ENCODE measurements at regions not wholly inside any gene's neighbourhood (a gene's known extent, or its start where the extent isn't known, plus 50 kb on each side); places are given as distances from the start of the nearest gene placed in this dataset.
"Not testable (repeated sequence)": the region's sequence is repeated elsewhere in the genome, so short reads cannot be mapped to it uniquely, and the experiment has no call there.

- no peak for DNase-seq
Measured at GRCh38 chr4:132384709-132385108, 764.4 kb upstream of the PCDH10 start.

DNA sequence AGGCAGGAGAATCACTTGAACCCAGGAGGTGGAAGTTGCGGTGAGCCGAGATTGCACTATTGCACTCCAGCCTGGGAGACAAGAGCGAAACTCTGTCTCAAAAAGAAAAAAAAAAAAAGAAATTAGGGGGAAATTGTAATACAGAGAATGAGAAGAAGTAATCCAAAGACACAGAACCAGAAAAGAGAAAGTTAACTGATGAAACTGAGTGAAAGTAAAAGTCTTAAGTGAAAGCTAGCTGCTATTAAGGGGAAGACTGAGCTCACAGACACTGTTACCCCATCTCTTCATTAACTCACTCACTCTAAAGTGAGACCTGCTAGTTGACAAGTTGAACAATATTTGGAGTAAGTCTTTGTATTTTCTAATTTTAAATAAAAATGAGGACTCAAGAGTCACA, 763.0 kb upstream of the PCDH10 start:
- no peak for DNase-seq

GRCh38 chr4:132387060-132387459, 762.0 kb upstream of the PCDH10 start:
- no peak for DNase-seq

- no peak for DNase-seq
Measured at GRCh38 chr4:132395561-132395960, 753.5 kb upstream of the PCDH10 start.

DNA sequence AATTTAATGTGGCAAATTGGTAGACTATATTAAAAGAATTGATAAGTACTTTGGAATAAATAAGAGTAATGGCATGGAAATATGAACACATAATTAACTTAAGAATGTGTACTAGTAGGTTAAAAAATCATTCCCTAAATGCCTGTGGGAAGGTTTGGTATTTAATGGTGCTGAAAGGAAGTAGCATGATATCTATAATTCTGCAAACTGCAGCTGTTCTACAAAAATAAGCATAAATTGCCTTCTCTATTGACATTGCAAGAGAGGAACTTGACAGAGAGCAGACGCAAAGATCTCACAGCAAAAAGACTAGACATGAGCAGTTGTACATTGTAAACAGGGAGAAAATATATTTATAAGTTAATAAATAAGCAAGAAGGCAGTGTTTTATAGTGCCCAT, 752.5 kb upstream of the PCDH10 start:
- no peak for DNase-seq

DNA sequence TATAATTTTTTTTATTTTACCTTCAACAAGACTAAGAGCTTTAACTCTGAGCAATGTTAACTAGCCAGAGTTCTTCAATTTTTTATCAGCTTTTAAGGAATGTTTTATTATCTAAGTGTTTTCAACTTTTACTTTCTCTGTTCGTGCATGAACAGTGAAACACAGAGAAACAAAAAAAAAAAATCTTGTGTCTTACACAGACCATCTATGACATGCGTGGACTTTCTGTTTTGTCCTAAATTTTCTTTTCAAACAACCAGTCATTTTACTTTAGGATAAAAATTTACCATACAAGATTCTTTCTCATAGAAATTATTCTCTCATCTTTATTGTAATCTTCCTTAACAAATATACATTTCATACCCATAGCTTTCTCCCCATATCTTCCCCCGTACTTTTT, 731.9 kb upstream of the PCDH10 start:
- DNase-seq = peak in 1 of 2 experiments; percentile 4

GRCh38 chr4:132427125-132427524, 722.0 kb upstream of the PCDH10 start:
- no peak for DNase-seq

GRCh38 chr4:132437117-132437516, 712.0 kb upstream of the PCDH10 start:
- DNase-seq = no peak

- DNase-seq = no peak
Measured at GRCh38 chr4:132445386-132445785, 703.7 kb upstream of the PCDH10 start.

- DNase-seq = not testable (repeated sequence)
Measured at GRCh38 chr4:132457987-132458386, 691.1 kb upstream of the PCDH10 start.

DNA sequence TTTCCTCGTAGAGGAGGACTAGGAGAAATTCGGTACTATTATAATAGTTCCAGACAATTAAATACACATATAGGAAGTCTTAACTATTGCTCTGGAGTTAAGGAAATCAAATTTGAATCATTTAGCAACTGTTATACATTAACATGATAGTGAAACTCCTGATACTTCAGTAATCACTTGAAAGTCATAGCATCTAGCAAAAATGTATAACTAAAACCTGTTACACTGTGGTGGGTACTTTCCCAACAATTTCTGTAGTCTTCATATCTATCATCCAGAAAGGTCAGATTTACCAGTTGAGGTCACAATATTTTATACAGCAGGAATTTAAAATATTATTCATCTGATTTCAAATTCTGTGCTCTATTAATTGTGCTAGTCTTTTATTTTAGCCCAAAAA, 669.6 kb upstream of the PCDH10 start:
- no peak for DNase-seq

DNA sequence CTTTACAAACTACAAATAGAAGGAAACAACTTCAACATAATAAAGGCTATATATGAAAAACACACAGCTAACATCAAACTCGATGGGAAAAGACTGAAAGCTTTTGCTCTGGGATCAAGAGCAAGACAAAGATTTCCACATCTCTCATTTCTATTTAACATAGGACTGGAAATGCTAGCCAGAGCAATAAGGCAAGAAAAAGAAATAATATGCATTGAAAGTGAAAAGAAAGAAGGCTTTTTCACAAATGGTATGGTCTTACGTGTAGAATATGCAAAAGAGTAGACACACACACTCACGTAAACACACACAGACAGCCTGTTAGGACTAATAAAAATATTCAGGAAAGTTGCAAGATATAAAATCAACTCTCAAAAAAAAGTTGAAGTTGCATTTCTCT, 660.5 kb upstream of the PCDH10 start:
- no peak for DNase-seq

DNA sequence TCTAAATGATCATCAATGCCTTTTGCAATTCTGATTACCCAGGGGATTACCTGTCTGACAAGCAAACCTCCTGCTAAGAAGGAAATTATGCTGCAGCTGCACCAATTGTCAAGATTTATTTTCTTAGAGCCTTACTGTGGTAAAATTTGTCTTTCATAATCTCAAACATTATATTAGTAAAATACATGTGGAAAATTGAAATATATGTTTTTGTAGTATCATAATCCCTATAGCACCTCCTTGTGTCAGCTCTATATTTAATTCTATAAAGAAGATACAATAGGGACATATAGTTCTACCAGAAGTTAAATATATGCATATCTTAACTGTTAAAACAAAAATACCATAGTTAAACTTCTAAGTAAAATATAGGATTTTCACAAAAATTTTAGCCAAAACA, 655.6 kb upstream of the PCDH10 start:
- no peak for DNase-seq

DNA sequence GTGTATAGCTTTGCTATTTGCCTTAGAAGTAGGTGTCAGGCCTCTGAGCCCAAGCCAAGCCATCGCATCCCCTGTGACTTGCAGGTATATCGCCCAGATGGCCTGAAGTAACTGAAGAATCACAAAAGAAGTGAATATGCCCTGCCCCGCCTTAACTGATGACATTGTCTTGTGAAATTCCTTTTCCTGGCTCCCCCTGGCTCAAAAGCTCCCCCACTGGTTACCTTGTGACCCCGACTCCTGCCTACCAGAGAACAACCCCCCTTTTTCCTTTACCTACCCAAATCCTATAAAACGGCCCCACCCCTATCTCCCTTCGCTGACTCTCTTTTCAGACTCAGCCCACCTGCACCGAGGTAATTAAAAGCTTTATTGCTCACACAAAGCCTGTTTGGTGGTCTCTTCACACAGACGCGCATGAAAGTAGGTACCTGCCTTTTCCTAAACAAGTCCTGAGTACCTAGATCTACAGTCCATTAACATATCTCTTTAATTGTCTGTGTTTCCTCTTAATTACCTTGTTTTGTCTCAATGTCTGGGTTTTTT, 653.8 kb upstream of the PCDH10 start:
- not testable (repeated sequence) for DNase-seq

GRCh38 chr4:132498215-132498614, 650.9 kb upstream of the PCDH10 start:
- no peak for DNase-seq

DNA sequence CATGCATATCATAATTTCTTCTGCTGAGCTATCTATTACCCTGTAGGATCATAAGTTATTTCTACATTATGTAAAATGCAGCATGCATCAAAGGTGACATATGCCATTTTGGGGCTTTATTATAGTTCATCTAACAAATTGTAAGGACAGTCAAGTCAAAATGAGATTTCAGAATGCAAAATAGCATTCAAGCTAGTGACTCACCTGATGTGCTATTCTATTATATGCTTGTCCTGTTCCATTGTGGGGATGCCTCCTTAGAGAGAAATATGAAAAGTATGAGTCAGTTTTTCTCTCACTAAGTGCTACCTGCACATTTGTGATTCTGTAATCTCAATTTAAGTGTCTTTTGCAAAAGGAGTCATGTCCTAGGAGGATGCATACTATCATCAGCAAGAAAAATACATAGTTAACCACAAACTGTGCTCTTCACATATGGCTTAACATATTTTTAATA, 647.0 kb upstream of the PCDH10 start:
- no peak for DNase-seq

GRCh38 chr4:132504438-132504837, 644.7 kb upstream of the PCDH10 start:
- DNase-seq = no peak

- no peak for DNase-seq
Measured at GRCh38 chr4:132506568-132506967, 642.5 kb upstream of the PCDH10 start.

GRCh38 chr4:132513491-132513890, 635.6 kb upstream of the PCDH10 start:
- no peak for DNase-seq

- DNase-seq = no peak
Measured at GRCh38 chr4:132526652-132527051, 622.4 kb upstream of the PCDH10 start.

DNA sequence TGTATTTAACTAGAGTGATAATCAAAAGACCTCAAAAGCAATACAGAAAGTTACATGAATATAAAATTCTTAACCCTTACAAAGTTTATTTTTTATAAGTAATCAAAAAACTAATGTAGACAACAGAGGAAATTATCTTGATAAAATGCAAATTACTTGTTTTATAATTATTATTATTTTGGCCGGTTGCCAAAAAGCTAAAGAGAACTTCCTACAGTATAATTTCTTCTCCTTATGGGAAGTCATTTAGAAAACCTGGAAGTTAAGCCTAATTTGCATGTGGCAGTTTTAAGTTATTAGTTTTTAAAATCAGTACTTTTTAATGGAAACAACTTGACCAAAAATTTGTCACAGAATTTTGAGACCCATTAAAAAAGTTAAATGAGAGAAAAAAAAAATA, 621.3 kb upstream of the PCDH10 start:
- DNase-seq = no peak

DNA sequence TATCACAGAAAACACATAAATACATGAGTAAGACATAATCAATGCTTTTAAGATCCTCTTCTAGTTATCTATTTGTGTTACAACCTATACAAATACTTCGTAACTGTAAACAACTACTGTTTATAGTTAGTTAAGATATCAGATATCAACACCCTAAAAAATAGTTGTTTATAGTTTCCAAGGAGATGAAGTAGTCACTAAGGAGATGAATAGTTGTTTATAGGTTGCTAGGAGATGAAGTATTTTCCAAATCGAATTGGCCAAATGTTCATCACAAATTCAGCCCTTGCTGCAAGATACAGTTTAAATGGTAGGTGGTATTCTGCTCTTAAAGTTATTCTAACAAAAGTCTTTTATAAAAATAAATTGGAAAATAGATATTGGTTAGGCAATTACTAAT, 618.2 kb upstream of the PCDH10 start:
- no peak for DNase-seq

DNA sequence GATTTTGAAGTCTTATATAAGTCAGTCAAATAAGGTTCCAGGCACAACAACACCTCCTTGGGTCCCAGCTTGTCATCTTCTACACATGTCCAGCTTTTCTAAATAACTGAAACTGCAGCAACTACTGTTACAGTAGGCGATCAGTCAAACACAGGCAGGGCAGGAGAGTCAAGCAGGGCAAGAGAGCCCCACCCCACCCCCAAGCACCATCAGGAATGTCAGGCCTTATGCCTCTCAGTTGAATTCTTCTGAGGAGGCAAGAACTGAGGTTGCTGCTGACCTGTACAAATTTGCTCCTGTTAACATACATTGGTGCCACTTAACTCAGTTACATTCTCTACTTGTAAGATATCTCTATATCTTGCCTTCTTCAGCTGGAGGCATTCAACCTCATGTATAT, 608.8 kb upstream of the PCDH10 start:
- DNase-seq = no peak

DNA sequence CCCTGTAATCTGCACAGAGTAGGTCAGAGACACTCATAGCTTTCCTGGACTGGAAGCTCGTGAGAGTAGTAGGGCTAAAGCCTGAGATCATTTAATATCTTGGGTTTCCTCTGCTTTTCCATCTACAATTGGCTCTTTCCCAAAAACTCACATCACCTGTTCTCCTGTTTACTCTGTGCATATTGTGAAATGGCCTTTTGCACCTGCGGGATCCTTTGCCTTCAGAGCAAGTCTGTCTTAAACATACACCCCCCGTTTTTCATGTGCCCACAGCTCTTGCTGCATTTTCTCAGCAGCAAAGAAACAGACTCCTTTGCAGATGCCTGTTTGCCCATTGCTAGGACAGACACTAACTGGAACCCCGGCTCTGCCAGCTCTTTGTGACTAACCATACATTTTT, 608.3 kb upstream of the PCDH10 start:
- no peak for DNase-seq

- DNase-seq = no peak
Measured at GRCh38 chr4:132542228-132542627, 606.9 kb upstream of the PCDH10 start.

- no peak for DNase-seq
Measured at GRCh38 chr4:132548463-132548862, 600.6 kb upstream of the PCDH10 start.
